Mesenteric fat pad (tissue), 1 donor: ENCODE measurements at regions not wholly inside any gene's neighbourhood (a gene's known extent, or its start where the extent isn't known, plus 50 kb on each side); places are given as distances from the start of the nearest gene placed in this dataset.

ENCODE experiments used
- DNase-seq: peaks from one replicate; pipeline ENCODE4 v3.0.0-alpha.2; 2020; ENCODE audit warnings: low spot score
- donor health status: DM: yes; HTN: yes; CAD: no.

DNA sequence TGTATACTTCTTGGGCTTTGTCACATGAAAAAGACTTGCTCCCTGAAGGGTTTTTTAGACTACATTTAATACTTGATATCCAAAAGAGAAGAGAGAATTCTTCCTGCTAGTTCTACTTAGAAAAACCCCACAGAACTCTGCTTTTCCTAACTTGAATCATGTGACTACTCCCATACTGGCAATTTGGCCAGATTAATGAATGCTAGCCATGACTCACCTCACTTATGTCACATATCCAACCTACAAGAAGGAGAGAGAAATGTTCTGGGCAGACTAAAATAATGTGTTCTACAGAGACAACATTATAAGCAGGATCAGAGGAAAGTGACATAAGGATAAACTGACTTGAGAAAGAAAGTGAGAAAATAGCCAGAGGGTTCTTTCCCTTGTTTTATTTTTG is 249.3 kb upstream of the GULP1 start:
- no peak for DNase-seq

GRCh38 chr2:188045016-188045415 is 246.7 kb upstream of the GULP1 start:
- no peak for DNase-seq

DNA sequence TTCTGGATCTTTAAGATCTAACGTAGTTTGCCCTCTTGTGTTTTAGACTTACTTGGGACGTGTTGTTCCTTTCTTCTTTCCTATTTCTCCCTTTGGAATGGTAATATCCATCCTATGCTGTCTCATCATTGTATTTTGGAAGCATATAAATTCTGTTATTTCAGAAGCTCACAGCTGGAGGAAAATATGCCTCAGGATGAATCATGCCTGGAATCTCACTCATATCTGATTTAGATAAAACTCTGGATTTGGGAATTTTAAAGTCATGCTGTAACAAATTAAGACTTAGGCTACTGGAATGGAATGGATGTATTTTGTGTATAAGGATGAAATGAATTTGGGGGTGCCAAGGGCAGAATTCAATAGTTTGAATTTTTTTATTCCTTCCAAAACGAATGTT is 245.2 kb upstream of the GULP1 start:
- DNase-seq, result no peak

DNA sequence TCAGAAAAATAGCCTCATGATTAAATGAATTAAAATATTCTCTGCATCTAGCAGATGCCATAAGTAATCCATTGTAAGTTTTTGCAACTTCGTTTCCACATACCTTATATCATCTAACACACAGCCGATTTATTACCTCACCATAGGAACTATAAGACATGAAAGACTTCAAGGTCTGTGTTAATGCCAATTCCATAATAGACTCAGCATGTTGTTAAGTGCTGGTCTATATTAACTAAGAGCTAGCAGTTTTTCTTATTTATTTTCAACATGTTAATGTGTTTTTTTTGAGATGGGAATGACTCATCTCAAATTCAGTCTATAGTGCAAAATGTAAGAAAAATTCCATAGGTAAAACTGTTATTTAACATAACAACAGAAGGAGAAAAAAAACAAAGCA is 243.9 kb upstream of the GULP1 start:
- no peak for DNase-seq

DNA sequence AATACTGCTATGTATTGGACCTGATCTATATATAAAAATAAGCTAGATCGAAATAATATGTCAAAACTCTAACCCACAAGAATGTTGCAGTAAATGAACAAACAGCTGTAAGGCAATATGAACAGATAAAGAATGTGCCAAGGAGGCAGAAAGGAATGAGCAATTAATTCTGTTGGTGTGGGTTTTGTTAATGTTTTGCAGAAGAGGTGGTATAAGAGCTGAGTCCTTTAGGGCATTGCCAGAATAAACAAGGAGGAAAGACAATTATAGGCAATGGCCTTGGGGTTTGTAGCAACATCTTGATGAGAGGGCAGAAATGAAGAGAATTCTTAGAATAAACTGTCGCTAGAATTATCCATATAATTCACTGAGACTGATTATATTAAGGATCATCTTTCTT is 240.9 kb upstream of the GULP1 start:
- DNase-seq, result no peak

DNA sequence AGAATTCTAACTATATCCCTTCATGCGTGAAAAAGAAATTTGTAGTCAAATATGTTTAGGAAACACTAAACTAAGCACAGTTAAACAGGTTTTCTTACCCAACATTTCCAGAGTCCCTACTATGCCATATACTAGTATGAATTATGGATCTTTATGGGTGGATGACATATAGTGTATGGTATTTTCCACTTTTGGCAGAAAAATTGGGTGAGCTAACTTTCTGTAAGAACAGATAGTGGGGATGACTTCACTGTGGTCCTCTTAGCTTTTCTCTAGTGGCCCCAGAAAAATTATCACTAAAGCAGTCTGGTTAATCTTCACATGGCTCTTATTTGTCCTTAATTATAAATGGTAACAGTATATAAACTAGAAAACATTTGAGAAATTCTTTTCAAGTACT is 240.0 kb upstream of the GULP1 start:
- no peak for DNase-seq

- DNase-seq, result no peak
Measured at GRCh38 chr2:188065386-188065785, 226.3 kb upstream of the GULP1 start.

- no peak for DNase-seq
Measured at GRCh38 chr2:188068093-188068492, 223.6 kb upstream of the GULP1 start.

- no peak for DNase-seq
Measured at GRCh38 chr2:188076149-188077056, 215.3 kb upstream of the GULP1 start.

DNA sequence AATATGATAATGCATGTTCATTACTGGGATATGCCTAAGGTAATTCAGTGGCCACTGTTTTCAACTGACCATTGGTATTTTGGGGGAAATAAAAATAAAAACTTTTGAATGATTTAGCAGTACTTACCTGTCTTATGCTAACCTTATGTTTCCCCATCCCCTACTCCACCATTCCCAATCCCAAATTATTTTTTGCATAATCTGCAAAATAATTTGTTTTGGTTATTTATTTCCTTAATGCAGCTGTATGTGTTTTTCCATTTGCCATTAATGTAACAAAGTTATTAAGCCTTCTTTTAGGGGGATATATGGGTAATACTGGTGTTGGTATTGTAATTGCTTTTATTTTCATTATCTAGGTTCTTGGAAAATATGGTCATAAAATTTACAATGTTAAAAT is 213.9 kb upstream of the GULP1 start:
- no peak for DNase-seq

DNA sequence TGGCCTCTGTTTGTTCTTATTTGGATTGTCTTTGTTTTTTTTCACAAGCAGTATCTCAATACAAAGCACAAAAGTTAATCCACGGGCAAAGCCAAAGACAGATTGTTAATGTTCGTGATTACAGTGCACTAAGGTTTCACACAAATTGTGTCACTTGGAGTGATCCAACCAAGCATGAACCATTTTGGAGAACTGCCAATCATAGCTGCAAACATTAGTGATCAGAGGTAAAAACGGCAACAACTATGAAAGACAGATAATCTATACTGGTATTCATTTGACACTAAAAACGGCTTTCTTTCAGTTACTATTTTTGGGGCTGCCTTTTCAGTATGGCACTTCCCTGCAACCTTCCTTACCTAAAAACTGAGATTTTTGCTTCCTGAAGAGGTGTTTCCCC is 213.1 kb upstream of the GULP1 start:
- no peak for DNase-seq

DNA sequence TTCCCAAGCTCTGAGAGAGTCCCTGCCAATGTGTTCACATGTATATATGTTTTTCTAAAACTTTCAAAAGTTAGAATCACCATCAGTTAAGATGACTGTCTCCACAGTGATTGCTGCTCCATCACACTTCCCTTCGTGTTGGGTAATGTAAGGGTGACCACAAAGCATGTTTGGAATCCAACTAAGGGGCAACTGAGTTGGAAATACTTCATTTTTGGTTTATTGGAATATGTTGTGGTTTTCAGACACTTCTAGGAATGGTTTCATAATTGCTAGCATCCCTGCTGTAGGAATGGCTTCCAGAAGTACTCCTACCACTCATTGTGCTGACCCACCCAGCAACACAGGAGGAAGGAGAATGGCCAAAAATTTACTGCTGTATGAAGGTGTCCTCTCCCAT is 212.5 kb upstream of the GULP1 start:
- DNase-seq, result no peak

DNA sequence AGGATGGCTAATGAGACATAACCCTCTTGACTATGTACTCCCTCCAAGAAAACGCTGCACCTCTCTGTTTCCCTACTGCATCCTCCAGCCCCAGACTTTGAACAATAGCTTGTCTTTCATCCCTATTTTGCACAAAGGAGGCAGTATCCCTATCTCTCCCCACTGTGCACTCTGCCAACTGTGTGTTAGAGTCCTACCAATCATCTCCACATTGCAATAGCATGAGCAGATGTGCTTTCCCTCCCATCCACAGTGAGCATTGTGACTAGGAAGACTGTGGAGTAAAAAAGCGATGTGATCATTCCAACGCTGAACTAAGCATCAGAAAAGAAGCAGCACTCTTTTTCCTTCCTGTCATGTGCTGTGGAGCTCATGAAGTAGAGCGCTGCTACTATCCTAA is 206.3 kb upstream of the GULP1 start:
- no peak for DNase-seq

DNA sequence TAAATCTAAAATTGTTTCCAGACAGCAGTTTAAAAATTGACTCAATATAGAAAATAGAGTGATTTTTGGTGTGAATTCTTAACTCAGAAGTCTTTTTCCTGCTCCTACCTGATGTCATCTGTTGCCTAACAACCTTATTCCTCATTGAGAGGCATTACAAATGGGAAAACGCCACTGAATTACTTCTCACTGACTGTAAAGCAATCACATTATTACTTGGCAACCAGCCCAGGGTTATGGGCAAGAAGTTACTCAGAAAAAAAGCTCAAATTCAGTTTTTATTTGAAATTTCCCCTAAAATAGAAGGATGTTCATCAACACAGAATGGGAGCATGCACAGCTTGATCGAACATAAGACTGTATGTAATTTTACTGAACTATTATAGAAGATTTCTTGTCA is 201.8 kb upstream of the GULP1 start:
- DNase-seq, result no peak

DNA sequence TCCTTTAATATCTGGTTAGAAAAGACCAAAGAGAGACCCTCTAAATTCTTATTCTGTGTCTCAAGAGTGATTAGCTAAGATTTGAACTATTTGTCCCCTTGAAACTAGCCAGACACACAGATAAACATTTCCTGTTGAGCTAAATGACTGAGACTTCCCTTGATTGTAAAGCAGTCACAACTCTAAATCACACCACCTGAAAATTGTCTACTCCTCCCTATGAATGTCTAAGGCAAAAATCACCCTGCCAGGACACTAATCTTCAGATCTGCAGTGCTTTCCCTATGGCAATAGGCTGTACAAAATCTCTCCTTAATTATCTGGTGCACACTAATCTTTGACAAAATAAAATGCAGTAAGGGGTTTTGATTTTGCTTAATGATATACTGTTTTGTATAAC is 200.5 kb upstream of the GULP1 start:
- no peak for DNase-seq

GRCh38 chr2:188092734-188093133 is 198.9 kb upstream of the GULP1 start:
- DNase-seq, result no peak

DNA sequence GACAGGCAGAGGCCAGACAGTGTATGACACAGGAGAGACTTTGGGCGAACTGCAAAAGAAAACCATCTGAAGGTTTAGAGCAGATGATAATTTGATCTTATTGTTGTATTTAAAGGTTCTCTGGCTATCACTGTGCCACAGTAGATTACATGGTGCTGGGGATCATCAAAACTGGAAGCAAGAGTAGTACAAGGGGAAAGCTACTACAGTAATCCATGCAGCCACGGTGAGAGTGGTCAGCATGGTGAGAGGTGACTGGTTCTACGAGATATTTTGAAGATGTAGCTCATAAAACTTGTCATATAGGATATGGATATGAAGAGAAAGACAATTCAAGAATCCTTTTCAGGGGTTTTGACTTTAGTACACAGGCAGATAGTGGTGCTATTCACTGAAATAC is 194.8 kb upstream of the GULP1 start:
- DNase-seq, result no peak

DNA sequence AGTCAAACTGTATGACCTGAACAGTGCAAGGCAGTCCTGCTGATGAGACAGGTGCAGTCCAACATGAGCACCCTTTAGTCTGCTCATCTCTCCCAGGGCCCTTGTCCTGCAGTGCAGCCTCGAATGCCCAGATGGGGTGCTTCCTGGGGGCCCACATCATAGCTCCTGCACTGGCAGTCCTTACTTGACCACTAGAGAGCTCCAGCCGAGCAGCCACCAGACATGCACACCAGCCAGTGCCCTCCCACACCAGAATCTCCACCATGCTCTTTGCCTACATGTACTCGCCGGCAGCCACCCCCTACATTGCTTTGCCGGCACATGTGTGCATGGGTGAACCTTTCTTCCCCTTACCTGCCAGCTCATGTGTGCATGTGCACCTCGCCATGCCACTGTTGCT is 188.8 kb upstream of the GULP1 start:
- DNase-seq, result no peak

DNA sequence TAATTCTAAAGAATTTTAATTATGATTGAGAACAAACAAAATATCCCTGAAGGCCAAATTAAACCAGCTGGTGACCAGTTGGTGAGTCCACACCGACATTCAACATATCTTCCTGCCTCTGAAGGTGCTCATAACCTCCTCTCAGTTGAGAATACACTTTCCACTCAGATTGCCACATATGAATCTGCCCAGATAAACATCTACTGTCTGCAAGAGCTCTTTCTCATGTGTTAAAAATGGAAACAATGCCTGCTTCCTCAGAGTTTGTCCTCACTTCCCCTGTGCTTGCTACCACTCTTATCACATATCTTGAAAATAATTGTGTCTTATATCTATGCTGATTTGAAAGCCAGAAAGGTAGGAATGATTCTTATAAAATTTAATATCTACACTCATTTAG is 177.7 kb upstream of the GULP1 start:
- DNase-seq, result no peak

DNA sequence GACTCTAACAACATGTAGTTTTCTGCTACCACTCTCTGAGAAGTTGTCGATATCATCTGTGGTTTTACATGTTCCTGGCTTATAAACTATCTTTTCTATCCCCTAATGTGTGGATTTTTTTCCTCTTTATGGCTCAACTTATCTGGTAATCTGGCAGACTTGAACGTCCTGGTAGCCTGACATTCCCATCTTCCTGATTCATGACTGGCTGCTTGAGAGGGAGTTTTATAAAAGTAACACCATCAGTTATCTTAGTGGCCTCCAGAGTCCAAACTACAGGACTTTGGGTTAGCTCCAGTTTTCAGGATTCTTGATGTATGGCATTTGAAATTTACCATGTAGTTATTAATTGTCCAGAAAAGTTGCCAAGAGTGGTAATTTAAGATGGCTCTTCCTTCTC is 174.0 kb upstream of the GULP1 start:
- no peak for DNase-seq

- no peak for DNase-seq
Measured at GRCh38 chr2:188118431-188118830, 173.2 kb upstream of the GULP1 start.

DNA sequence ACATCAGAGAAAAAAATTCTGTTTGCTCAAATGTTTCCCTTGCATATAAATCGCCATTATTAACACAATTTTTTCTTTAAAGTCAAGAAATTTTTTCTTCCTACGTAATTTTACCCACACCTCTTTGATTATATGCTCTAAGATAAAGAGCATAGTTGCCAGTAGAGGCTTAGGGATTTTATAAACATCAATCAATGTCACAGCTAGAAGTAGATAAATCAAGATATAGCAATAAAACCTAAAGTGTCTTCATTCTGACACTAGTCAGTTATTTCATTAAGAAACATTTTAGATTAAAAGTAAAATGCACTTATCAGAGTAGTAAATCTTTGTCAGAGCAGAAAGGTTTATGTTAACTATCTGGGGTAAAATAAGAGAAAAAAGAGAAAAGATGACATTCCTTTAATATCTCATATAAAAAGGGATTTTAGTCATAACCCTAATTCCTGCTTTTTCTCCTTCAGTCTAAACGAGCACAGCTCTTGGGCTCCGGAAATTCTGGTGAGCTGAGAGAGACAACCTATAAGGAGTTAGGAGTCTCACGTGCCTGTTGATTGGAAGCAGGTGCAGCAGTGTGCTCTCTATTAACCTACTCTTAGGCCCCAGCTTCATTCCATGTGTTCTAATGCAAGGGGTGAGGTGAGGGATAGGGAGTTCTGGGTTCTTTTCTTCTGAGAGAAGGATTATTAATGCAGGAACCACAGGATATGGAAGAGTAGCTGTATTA is 172.4 kb upstream of the GULP1 start:
- DNase-seq, result no peak

GRCh38 chr2:188122985-188123384 is 168.7 kb upstream of the GULP1 start:
- no peak for DNase-seq
